PFSK-1 (cell line): ENCODE measurements at regions not wholly inside any gene's neighbourhood (a gene's known extent, or its start where the extent isn't known, plus 50 kb on each side); places are given as distances from the start of the nearest gene placed in this dataset.

ENCODE experiments used
- FOXP2 ChIP-seq: optimal IDR thresholded peaks from 2 replicates; pipeline ENCODE3; 2011; ENCODE audit warnings: borderline replicate concordance, control low read depth, inconsistent platforms; ENCODE audit not compliant: insufficient read depth; ENCODE audit errors: extremely low read length, extremely low read depth
- POLR2AphosphoS5 ChIP-seq: IDR thresholded peaks from 2 replicates; pipeline ENCODE4 v1.6.1; 2012; ENCODE audit warnings: low read depth, mild to moderate bottlenecking, control low read depth, low read length, moderate library complexity
- REST ChIP-seq, 2 experiments: IDR thresholded peaks; 2 replicates each; pipeline versions ENCODE4 v1.6.1 to v1.8.0; 2011 to 2012; ENCODE audit warnings: low read depth in 2 of 2, low read length in 2 of 2, control low read depth in 1 of 2, inconsistent platforms in 1 of 2, mild to moderate bottlenecking in 1 of 2, moderate library complexity in 1 of 2; ENCODE audit not compliant: insufficient read depth in 1 of 2
- SIN3A ChIP-seq: IDR thresholded peaks from 2 replicates; pipeline ENCODE4 v1.6.1; 2012; ENCODE audit warnings: mild to moderate bottlenecking, low read length, moderate library complexity, borderline replicate concordance; ENCODE audit not compliant: insufficient read depth
- TAF1 ChIP-seq: IDR thresholded peaks from 2 replicates; pipeline ENCODE4 v1.6.1; 2012; ENCODE audit warnings: low read length, control low read depth, borderline replicate concordance; ENCODE audit not compliant: insufficient read depth

GRCh38 chr2:145245268-145245870, 725.5 kb upstream of the ZEB2 start:
- no peak for TF ChIP-seq TAF1
- TF ChIP-seq POLR2AphosphoS5, result no peak
- TF ChIP-seq SIN3A, result no peak
- no peak for TF ChIP-seq FOXP2

- TF ChIP-seq SIN3A, result no peak
- TF ChIP-seq TAF1, result no peak
- TF ChIP-seq POLR2AphosphoS5, result no peak
- TF ChIP-seq FOXP2, result no peak
- TF ChIP-seq REST (IDR thresholded peaks at IDR 0.05; ENCODE audit: insufficient read depth in 1 of 2, low read depth in 2 of 2, low read length in 2 of 2), result no peak
These were observed 715.4 kb upstream of the ZEB2 start for GRCh38 chr2:145235312-145235711.

GRCh38 chr2:145230546-145230945, 710.6 kb upstream of the ZEB2 start:
- no peak for TF ChIP-seq REST (IDR thresholded peaks at IDR 0.05; ENCODE audit: insufficient read depth in 1 of 2, low read depth in 2 of 2, low read length in 2 of 2)
- TF ChIP-seq POLR2AphosphoS5, result no peak
- no peak for TF ChIP-seq SIN3A
- TF ChIP-seq TAF1, result no peak
- no peak for TF ChIP-seq FOXP2

- TF ChIP-seq SIN3A, result no peak
- no peak for TF ChIP-seq TAF1
- no peak for TF ChIP-seq POLR2AphosphoS5
- no peak for TF ChIP-seq FOXP2
- TF ChIP-seq REST (IDR thresholded peaks at IDR 0.05; ENCODE audit: insufficient read depth in 1 of 2, low read depth in 2 of 2, low read length in 2 of 2), result no peak
These were observed 708.6 kb upstream of the ZEB2 start for GRCh38 chr2:145228506-145228905.

- TF ChIP-seq SIN3A (no peak), FOXP2 (no peak), REST (IDR thresholded peaks at IDR 0.05; ENCODE audit: insufficient read depth in 1 of 2, low read depth in 2 of 2, low read length in 2 of 2) (no peak), POLR2AphosphoS5 (no peak), TAF1 (no peak)
These were observed 707.0 kb upstream of the ZEB2 start for GRCh38 chr2:145226901-145227300.
